ENCODE measurements at regions not wholly inside any gene's neighbourhood (a gene's known extent, or its start where the extent isn't known, plus 50 kb on each side); places are given as distances from the start of the nearest gene placed in this dataset.

DNA sequence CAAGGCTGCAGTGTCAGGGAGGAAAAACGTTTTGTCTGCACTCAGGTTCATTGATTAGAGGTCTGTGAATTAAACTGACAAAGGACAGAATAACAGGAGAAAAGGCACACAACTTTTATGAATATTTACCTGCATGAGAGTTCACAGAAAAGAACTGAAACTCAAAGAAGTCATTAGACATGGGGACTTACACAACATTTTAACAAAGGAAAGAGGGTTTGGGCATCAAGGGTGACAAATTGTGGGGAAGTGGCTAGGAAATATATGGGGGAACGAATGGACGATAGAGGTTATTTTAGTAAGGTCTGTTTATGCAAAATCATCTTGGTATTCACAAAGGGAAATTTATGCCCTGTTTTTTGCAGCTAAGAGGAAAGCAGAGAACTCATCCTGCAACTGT is 65.6 kb upstream of the C15orf39 start:
- no peak for DNase-seq

DNA sequence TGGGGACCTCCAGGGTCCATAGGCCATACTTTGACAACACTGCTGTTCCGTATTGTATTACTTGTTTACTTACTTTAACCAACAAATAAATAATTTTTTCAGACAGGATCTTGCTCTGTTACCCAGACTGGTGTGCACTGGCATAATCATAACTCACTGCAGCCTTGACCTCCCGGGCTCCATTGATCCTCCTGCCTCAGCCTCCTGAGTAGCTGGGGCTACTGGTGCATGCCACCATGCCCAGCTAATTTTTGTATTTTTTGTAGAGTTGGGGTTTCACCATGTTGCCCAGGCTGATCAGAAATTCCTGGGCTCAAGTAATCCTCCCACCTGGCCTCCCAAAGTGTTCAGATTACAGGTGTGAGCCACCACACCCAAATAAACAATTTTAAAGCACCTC is 64.9 kb upstream of the C15orf39 start:
- DNase-seq: no peak

DNA sequence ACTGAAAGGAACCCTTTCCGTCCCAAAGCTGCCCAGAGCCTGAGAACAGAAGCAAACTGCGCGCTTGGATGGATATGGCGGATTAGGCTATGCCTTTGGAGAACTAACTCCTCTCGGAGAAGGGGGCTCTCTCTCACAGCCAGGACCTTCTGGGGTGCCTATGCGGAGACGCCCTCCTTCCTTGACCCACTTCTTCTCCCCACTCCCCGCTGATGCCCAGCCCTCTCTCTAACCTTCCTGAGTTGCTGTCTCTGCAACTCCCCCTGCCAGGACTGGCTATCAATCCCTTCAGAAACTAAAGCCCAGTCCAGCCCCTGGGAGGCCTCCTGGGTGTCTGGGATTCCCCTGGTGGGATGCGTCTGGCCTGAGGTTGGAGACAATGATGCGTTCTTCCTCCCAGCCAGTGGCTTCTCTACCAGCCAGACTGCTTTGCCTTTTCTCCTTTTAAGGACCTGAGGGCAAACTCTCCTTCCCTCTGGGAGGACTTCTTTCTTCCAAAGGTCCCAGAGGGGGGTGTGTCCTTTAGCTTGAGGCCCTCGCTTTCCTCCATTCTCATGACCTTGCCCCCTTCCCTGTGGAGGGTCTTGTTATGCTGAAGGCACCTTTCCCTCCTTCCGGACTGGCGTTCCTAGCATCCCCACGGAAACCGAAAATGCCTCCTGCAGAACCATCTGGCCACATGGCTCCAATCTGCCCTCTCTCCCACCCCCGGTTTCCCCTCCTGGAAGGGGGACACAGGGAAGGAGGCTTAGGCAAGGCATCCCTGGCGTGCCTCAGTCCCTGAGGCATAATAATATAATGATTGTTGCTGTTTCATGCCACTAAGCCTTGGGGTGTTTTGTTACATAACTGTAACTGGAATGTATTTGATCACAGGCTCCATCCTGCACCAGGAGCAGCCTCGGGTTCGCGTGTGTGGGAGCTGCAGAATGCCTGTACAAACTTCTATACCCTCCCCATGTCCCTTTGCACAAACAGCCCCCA is 63.4 kb upstream of the C15orf39 start:
- no peak for DNase-seq

DNA sequence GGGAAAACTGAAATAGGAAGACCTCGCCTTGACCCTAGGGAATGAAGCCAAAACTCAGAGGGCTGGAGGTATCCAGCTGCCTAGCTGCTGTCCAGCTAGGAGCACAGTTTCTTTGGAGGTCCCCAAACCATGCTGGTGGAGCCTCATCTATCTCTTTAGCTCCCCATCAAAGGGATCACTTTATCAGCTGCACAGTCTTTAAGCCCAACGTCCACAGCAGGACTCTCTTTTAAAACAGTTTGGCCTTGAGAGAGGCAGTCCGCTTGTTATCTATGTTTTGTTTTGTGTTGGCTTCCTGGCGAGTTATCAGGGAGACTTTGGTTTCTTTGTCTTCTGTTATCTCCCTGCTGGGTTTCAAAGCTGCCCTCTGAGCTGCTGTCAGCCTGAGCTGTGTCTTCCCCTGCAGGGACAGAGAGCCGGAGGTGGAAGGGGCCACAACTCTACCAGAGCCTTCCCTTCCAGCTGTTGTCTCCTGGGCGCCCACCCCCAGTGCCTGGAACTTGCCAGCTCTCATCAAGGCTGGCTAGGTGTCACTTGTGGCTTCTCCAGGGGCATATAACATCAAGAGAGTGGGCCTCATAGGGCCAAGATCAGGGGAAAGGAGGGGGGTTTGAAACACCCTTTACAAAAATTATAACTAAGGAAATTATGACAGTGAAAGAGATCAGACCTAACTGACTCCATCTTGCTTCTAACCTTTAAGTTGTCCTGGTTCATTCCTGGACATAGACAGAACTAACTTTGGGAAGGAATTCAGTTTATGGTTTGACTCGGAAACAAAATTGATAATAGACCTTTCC is 61.4 kb upstream of the C15orf39 start:
- no peak for DNase-seq

DNA sequence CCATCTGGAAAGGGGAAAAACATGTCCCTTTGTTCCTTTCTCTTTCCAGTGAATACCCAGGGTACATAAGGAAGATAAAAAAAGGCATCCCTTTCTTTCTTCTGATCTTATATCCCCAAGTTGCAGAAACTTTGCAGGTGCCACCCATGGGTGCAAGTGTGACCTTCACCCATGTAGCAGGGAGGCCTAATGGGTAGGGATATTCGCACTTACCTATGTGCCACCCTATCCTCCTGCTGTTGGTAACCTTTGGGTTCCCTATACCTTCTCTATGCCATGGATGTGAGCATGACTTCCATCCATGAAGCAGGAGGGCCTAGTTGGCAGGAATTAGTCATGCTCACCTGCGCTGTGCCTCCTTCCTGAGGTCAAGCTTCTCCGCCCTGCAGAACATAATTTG is 59.2 kb upstream of the C15orf39 start:
- DNase-seq: no peak

DNA sequence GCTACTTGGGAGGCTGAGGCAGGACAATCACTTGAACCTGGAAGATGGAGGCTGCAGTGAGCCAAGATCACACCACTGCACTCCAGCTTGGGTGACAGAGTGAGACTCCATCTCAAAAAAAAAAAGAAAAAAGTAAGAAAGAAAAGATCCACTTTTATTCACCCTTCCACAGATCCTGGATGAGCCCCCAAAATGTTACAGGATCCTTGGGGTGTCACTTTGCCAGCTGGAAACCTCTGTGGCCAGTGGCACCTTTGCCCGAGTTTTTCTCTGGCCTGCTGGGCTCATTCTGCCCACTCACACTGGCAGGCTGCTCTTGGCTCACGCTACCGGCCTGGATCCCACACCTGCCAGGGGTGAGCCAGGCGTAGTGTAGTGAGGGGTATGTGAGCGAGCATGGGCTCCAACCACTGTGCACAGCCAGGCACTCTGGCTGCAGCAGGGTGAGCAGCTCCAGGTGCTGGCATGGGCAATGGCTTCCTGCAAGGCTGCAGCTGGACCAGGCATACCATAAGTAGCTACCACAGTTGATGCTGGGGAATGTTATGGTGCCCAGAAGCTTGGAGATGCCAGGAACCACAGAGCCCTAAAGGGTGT is 57.8 kb upstream of the C15orf39 start:
- no peak for DNase-seq

DNA sequence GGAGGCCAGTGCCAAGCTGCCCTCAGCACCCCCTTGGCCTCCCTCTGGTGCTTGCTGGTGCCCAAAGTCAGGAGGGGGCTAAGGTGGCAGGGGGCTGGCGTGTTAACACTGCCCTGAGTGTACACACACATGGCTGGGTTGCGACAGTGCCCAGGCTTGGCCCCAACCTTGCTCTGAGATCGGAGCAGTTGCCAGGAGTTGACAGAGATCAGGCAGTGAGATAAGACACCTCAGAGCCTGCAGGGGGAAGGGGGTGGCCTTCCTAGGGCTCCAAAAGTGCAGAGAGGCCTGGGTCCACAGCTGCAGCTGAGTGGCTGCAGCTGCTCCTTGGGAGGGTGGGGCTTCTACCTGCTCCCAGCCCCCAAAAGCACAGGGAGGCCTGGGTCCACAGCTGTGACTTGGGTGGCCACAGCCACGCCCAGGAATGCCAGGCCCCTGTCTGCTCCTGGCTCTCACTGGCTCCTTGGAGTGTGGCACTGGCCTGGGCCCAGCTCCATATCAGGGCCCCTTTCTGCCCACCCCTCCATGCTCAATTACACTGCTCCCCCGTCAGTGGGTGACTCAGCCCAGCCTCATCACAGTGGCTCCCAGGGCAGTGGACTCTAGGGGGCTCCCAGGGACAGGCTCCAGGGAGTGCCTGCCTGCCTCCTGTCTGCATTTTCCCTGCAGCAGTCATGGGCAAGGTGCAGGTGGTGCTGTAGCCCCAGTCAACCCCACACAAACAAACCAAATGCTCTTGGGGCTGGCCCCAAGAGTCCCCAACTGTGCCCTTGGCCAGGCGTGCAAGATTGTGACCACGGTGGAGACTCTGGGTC is 56.4 kb upstream of the C15orf39 start:
- no peak for DNase-seq

DNA sequence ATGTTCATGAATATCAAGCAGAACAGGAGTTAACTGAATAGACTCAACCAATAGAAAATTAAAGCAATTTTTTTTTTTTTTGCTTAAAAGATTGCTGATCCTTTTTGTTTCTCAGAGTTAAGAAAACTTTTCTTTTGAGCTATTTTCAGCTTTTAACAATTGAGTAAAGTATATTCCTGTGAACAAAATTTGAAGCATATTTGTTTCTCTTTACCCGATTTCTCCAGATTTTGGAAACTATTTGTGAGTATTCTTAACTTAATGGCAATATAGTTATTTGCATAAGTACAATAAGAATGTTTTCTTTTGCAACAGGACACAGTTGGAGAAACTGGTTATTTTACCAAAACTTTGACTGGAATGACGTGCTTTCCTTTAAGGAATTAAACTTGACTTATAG is 53.4 kb upstream of the C15orf39 start:
- no peak for DNase-seq

DNA sequence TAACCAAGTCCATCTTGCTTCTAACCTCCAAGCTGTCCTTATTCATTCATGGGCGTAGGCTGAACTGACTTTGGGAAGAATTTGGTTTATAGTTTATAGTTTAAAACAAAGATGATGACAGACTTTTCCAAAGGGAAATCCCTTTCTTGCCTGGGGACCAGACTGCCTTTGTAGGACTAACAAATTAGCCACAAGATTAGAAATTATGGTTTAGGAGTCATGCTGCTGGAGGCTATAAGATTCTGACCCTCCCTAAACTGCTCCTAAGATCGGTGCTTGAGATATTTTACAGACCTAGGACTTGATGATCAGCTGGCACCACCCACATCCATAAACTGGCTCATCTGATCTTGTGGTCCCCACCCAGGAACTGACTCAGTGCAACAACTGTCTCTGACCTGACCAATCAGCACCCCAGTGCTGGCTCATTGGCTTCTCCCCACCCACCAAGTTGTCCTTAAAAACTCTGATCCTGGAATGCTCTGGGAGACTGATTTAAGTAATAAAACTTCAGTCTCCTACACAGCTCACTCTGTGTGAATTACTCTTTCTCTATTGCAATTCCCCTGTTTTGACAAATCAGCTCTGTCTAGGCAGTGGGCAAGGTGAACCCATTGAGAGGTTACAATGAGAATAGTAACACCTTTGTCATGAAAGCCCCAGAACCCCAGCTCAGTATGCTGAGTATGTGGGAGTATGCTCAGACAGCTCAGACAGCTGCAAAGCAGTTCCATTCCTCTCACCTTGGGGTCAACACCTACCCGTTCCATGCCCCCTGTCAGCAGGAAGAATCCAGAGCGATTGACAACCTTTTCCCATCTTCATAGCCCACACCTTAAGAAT is 51.6 kb upstream of the C15orf39 start:
- no peak for DNase-seq

DNA sequence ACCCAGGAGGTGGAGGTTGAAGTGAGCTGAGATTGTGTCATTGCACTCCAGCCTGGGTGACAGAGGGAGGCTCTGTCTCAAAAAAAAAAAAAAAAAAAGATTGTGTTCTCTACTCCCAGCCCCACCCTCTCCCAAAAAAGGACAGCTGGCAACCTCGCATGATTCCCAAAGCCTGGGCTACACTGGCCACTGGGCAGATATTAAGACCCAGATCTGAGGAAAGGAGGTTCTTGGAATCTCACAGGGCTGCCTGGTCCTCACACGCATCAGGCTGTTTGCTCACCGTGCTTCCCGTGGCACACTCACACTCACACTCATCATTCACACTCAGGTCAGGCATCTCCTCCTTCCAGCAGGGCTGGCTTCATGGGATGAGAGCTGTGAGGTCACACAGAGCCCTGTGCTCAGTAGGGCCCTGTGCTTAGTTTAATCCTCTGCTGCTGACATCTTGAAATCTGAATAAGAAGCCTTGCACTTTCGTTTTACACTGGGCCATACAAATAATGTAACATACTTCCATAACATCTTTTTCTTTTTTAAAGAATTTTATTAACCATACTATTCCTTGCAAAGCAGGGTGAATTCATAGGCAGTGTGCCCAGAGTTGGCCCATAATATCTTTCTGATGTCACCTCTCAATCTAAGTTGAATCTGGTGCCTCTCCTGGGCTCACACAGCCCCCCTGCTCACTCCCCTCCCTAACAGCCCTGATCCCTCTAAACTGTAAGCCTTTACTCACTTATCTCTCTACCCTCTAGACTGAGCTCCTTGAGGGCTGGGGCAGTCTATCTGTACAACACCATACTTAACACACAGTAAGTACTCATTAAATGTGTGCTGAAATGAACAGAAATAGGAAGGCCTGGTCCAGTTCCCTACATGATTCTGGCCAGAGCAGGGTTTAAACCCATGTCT is 50.2 kb upstream of the C15orf39 start:
- DNase-seq: no peak
